Skeletal muscle tissue (tissue), 3 donors: ENCODE measurements at regions not wholly inside any gene's neighbourhood (a gene's known extent, or its start where the extent isn't known, plus 50 kb on each side); places are given as distances from the start of the nearest gene placed in this dataset.

Experiments
- H3K27ac ChIP-seq: one replicate; pipeline ENCODE4 v1.7.0; 2013; ENCODE audit warnings: mild to moderate bottlenecking, low read depth, low read length, inconsistent platforms
- H3K27me3 ChIP-seq, 3 donors: one replicate each; pipeline ENCODE4 v1.7.0; 2013; ENCODE audit warnings: low read length in 3 of 3; ENCODE audit not compliant: control insufficient read depth in 3 of 3, insufficient read depth in 3 of 3
- H3K36me3 ChIP-seq, 3 donors: one replicate each; pipeline ENCODE4 v1.7.0; 2013; ENCODE audit warnings: low read length in 3 of 3; ENCODE audit not compliant: control insufficient read depth in 3 of 3, insufficient read depth in 3 of 3
- H3K4me1 ChIP-seq, 3 donors: one replicate each; pipeline ENCODE4 v1.7.0; 2013; ENCODE audit warnings: low read length in 3 of 3, mild to moderate bottlenecking in 3 of 3; ENCODE audit not compliant: control insufficient read depth in 3 of 3, insufficient read depth in 3 of 3
- H3K4me3 ChIP-seq, 3 donors: one replicate each; pipeline ENCODE4 v1.7.0; 2013; ENCODE audit warnings: low read length in 3 of 3
- H3K9ac ChIP-seq, 3 donors: one replicate each; pipeline ENCODE4 v1.7.0; 2013; ENCODE audit warnings: low read length in 3 of 3, mild to moderate bottlenecking in 3 of 3, moderate library complexity in 2 of 3, low read depth in 1 of 3
- H3K9me3 ChIP-seq, 3 donors: one replicate each; pipeline ENCODE4 v1.7.0; 2013; ENCODE audit warnings: low read length in 3 of 3; ENCODE audit not compliant: control insufficient read depth in 3 of 3
- donor health status: Osteomylitis.

GRCh38 chr13:30039511-30039911 lies 189.1 kb upstream of the UBL3 start:
- Histone ChIP-seq H3K9me3 (peaks cover 0 to 3% (median 0%) of the 10 kb centered on the region in 3 donors), H3K27me3 (peaks cover 3 to 13% (median 5%) of the 10 kb centered on the region in 3 donors), H3K36me3 (no peaks in the 10 kb centered on the region), H3K4me3 (no peak overlapping the region), H3K27ac (no peak overlapping the region), H3K9ac (no peak overlapping the region), H3K4me1 (no peaks in the 10 kb centered on the region)

- Histone ChIP-seq H3K4me3 (no peak overlapping the region), H3K36me3 (no peaks in the 10 kb centered on the region), H3K9me3 (peaks cover 0 to 2% (median 0%) of the 10 kb centered on the region in 3 donors), H3K27me3 (peaks cover 3 to 13% (median 5%) of the 10 kb centered on the region in 3 donors), H3K27ac (no peak overlapping the region), H3K9ac (no peak overlapping the region), H3K4me1 (peaks cover 0 to 4% (median 0%) of the 10 kb centered on the region in 3 donors)
Observed at GRCh38 chr13:30038884-30039283, 188.5 kb upstream of the UBL3 start.

GRCh38 chr13:30037766-30038165 lies 187.3 kb upstream of the UBL3 start:
- H3K27me3 ChIP-seq: peaks cover 3 to 13% (median 5%) of the 10 kb centered on the region in 3 donors
- H3K27ac ChIP-seq: no peak overlapping the region
- H3K4me1 ChIP-seq: peaks cover 5 to 9% (median 6%) of the 10 kb centered on the region in 3 donors
- no peak overlapping the region for H3K4me3 ChIP-seq
- H3K36me3 ChIP-seq: no peaks in the 10 kb centered on the region
- no peak overlapping the region for H3K9ac ChIP-seq
- no peaks in the 10 kb centered on the region for H3K9me3 ChIP-seq

GRCh38 chr13:30037306-30037705 lies 186.9 kb upstream of the UBL3 start:
- Histone ChIP-seq H3K4me1 (peaks cover 5 to 9% (median 6%) of the 10 kb centered on the region in 3 donors), H3K36me3 (no peaks in the 10 kb centered on the region), H3K27me3 (peaks cover 3 to 13% (median 5%) of the 10 kb centered on the region in 3 donors), H3K9me3 (no peaks in the 10 kb centered on the region), H3K4me3 (no peak overlapping the region), H3K9ac (no peak overlapping the region), H3K27ac (no peak overlapping the region)

GRCh38 chr13:30034458-30034795 lies 184.0 kb upstream of the UBL3 start:
- H3K27me3 ChIP-seq: peaks cover 0 to 6% (median 0%) of the 10 kb centered on the region in 3 donors
- H3K9me3 ChIP-seq: no peaks in the 10 kb centered on the region
- H3K36me3 ChIP-seq: no peaks in the 10 kb centered on the region
- peak overlapping the region; percentile 19 for H3K27ac ChIP-seq
- H3K4me3 ChIP-seq: no peak overlapping the region
- H3K4me1 ChIP-seq: peaks cover 5 to 9% (median 6%) of the 10 kb centered on the region in 3 donors
- H3K9ac ChIP-seq: no peak overlapping the region

- H3K27ac ChIP-seq: peak overlapping the region; percentile 19
- peaks cover 5 to 9% (median 6%) of the 10 kb centered on the region in 3 donors for H3K4me1 ChIP-seq
- H3K36me3 ChIP-seq: no peaks in the 10 kb centered on the region
- H3K9me3 ChIP-seq: no peaks in the 10 kb centered on the region
- H3K9ac ChIP-seq: no peak overlapping the region
- H3K27me3 ChIP-seq: peaks cover 0 to 4% (median 0%) of the 10 kb centered on the region in 3 donors
- H3K4me3 ChIP-seq: no peak overlapping the region
Observed at GRCh38 chr13:30033681-30034457, 183.5 kb upstream of the UBL3 start.

GRCh38 chr13:30032263-30032662 lies 181.8 kb upstream of the UBL3 start:
- H3K27ac ChIP-seq: no peak overlapping the region

GRCh38 chr13:30031488-30031887 lies 181.1 kb upstream of the UBL3 start:
- H3K36me3 ChIP-seq: no peaks in the 10 kb centered on the region
- H3K4me3 ChIP-seq: no peak overlapping the region
- H3K9me3 ChIP-seq: no peaks in the 10 kb centered on the region
- H3K9ac ChIP-seq: no peak overlapping the region
- H3K27ac ChIP-seq: no peak overlapping the region
- H3K27me3 ChIP-seq: no peaks in the 10 kb centered on the region
- peaks cover 5 to 9% (median 6%) of the 10 kb centered on the region in 3 donors for H3K4me1 ChIP-seq

More at GRCh38 chr13:30032263-30032662, 181.8 kb upstream of the UBL3 start:
- no peaks in the 10 kb centered on the region for H3K36me3 ChIP-seq
- no peaks in the 10 kb centered on the region for H3K27me3 ChIP-seq
- no peak overlapping the region for H3K9ac ChIP-seq
- H3K9me3 ChIP-seq: no peaks in the 10 kb centered on the region
- peaks cover 5 to 9% (median 6%) of the 10 kb centered on the region in 3 donors for H3K4me1 ChIP-seq
- no peak overlapping the region for H3K4me3 ChIP-seq

- H3K36me3 ChIP-seq: no peaks in the 10 kb centered on the region
- no peak overlapping the region for H3K4me3 ChIP-seq
- H3K27ac ChIP-seq: no peak overlapping the region
- H3K27me3 ChIP-seq: no peaks in the 10 kb centered on the region
- H3K4me1 ChIP-seq: peaks cover 5 to 15% (median 6%) of the 10 kb centered on the region in 3 donors
- no peaks in the 10 kb centered on the region for H3K9me3 ChIP-seq
- no peak overlapping the region for H3K9ac ChIP-seq
Observed at GRCh38 chr13:30030141-30030750, 179.8 kb upstream of the UBL3 start.
